ENCODE measurements at regions not wholly inside any gene's neighbourhood (a gene's known extent, or its start where the extent isn't known, plus 50 kb on each side); places are given as distances from the start of the nearest gene placed in this dataset.

- Mint-ChIP-seq H3K4me3 (no peak overlapping the region), H3K27me3 (peaks cover 6% of the 10 kb centered on the region), H3K4me1 (ENCODE audit: low read depth) (no peaks in the 10 kb centered on the region), H3K27ac (no peak overlapping the region), H3K9me3 (no peaks in the 10 kb centered on the region), H3K36me3 (ENCODE audit: low read depth) (no peaks in the 10 kb centered on the region)
- intact Hi-C loops (cut with micrococcal nuclease): no loop called here
- no peak for DNase-seq
- no peak for TF ChIP-seq CTCF (IDR thresholded peaks at IDR 0.05)
- POLR2A ChIA-PET: no interaction called here
- no peak for ATAC-seq
- CTCF ChIA-PET: no interaction called here
Observed at GRCh38 chr11:27280140-27280539, 82.9 kb downstream of the CCDC34 start.

GRCh38 chr11:27279460-27279859, 83.6 kb downstream of the CCDC34 start:
- H3K4me1 Mint-ChIP-seq (ENCODE audit: low read depth): no peaks in the 10 kb centered on the region
- H3K27ac Mint-ChIP-seq: no peak overlapping the region
- H3K27me3 Mint-ChIP-seq: peaks cover 7% of the 10 kb centered on the region
- intact Hi-C loops (cut with micrococcal nuclease): no loop called here
- CTCF ChIA-PET: no interaction called here
- no peak for TF ChIP-seq CTCF (IDR thresholded peaks at IDR 0.05)
- POLR2A ChIA-PET: no interaction called here
- H3K9me3 Mint-ChIP-seq: no peaks in the 10 kb centered on the region
- ATAC-seq (no peak), DNase-seq (no peak)
- no peaks in the 10 kb centered on the region for H3K36me3 Mint-ChIP-seq (ENCODE audit: low read depth)
- H3K4me3 Mint-ChIP-seq: no peak overlapping the region

GRCh38 chr11:27277843-27278242, 85.2 kb downstream of the CCDC34 start:
- no peak for TF ChIP-seq CTCF (IDR thresholded peaks at IDR 0.05)
- no peaks in the 10 kb centered on the region for H3K4me1 Mint-ChIP-seq (ENCODE audit: low read depth)
- DNase-seq (no peak), ATAC-seq (no peak)
- CTCF ChIA-PET: no interaction called here
- intact Hi-C loops (cut with micrococcal nuclease): no loop called here
- H3K27ac Mint-ChIP-seq: no peak overlapping the region
- POLR2A ChIA-PET: no interaction called here
- H3K36me3 Mint-ChIP-seq (ENCODE audit: low read depth): no peaks in the 10 kb centered on the region
- H3K27me3 Mint-ChIP-seq: peaks cover 7% of the 10 kb centered on the region
- H3K9me3 Mint-ChIP-seq: no peaks in the 10 kb centered on the region
- no peak overlapping the region for H3K4me3 Mint-ChIP-seq

GRCh38 chr11:27276141-27276540, 86.9 kb downstream of the CCDC34 start:
- TF ChIP-seq CTCF (IDR thresholded peaks at IDR 0.05): no peak
- no peak for DNase-seq
- ChIA-PET POLR2A (no interaction called here), CTCF (no interaction called here)
- Mint-ChIP-seq H3K4me1 (ENCODE audit: low read depth) (no peaks in the 10 kb centered on the region), H3K27ac (no peak overlapping the region), H3K9me3 (peaks cover 6% of the 10 kb centered on the region), H3K27me3 (peaks cover 14% of the 10 kb centered on the region), H3K4me3 (no peak overlapping the region), H3K36me3 (ENCODE audit: low read depth) (no peaks in the 10 kb centered on the region)
- no peak for ATAC-seq
- intact Hi-C loops (cut with micrococcal nuclease): no loop called here

GRCh38 chr11:27274854-27275395, 88.1 kb downstream of the CCDC34 start:
- Mint-ChIP-seq H3K9me3 (peaks cover 6% of the 10 kb centered on the region), H3K36me3 (ENCODE audit: low read depth) (no peaks in the 10 kb centered on the region), H3K27me3 (peaks cover 19% of the 10 kb centered on the region), H3K4me3 (no peak overlapping the region), H3K4me1 (ENCODE audit: low read depth) (no peaks in the 10 kb centered on the region), H3K27ac (no peak overlapping the region)
- ChIA-PET POLR2A (no interaction called here), CTCF (no interaction called here)
- intact Hi-C loops (cut with micrococcal nuclease): no loop called here
- DNase-seq (no peak), ATAC-seq (no peak)
- TF ChIP-seq CTCF (IDR thresholded peaks at IDR 0.05): no peak
